ENCODE measurements at regions not wholly inside any gene's neighbourhood (a gene's known extent, or its start where the extent isn't known, plus 50 kb on each side); places are given as distances from the start of the nearest gene placed in this dataset.
"Not testable (repeated sequence)": the region's sequence is repeated elsewhere in the genome, so short reads cannot be mapped to it uniquely, and the experiment has no call there.

DNA sequence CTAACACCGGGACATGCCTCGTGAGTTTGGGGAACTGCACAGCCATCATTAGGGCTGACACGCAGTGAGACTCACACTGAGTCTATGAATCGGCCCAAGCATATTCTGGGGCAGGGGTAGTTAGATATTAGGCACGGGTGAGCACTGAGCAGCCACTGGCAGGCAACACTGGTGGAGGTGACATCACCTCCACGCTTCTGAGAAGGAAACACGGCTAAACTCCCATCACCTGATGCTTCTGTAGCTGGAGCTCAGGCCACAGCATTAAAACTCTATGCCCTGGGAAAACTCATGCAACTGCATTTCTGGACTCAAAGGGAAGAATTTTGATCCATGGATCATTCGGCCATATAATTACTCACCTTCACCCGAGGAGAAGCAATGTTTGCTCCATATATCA lies 100.8 kb upstream of the OTUD4 start:
- no peaks in the 10 kb centered on the region for H3K27me3 ChIP-seq (ENCODE audit: control insufficient read depth in 1 of 2, insufficient read depth in 2 of 2, low read length in 2 of 2)
- H3K9ac ChIP-seq (ENCODE audit: low read length in 2 of 2), result no peak overlapping the region
- no peak overlapping the region for H3K27ac ChIP-seq (ENCODE audit: low read length)
- H3K4me1 ChIP-seq (ENCODE audit: control insufficient read depth, insufficient read depth, low read length), result peaks cover 12% of the 10 kb centered on the region
- no peaks in the 10 kb centered on the region for H3K36me3 ChIP-seq (ENCODE audit: control insufficient read depth in 2 of 2, insufficient read depth in 2 of 2, low read length in 2 of 2)
- no peaks in the 10 kb centered on the region for H3K9me3 ChIP-seq (ENCODE audit: control insufficient read depth in 2 of 2, low read length in 2 of 2)
- H3K4me3 ChIP-seq (ENCODE audit: low read length in 2 of 2), result no peak overlapping the region

DNA sequence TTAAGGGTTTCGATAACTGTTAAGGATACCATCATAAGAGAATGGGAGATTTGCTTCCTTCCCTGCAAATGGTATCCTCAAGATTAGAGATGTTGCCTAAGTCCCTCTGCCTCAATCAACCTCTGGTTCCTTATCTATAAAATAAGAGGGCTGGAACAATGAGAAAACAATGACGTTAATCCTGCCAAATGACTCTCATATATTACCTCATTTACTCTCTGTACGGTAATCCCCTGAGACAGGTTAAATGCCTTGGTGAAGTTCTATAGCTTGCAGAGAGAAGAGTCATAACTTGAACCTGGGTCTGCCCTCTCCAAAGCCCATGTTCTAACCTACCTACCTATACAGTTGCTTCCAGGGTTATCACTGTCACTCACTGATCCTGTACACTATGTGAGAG lies 100.2 kb upstream of the OTUD4 start:
- Histone ChIP-seq H3K9ac (ENCODE audit: low read length in 2 of 2) (no peak overlapping the region), H3K4me1 (ENCODE audit: control insufficient read depth, insufficient read depth, low read length) (peaks cover 12% of the 10 kb centered on the region), H3K9me3 (ENCODE audit: control insufficient read depth in 2 of 2, low read length in 2 of 2) (no peaks in the 10 kb centered on the region), H3K27ac (ENCODE audit: low read length) (no peak overlapping the region), H3K27me3 (ENCODE audit: control insufficient read depth in 1 of 2, insufficient read depth in 2 of 2, low read length in 2 of 2) (no peaks in the 10 kb centered on the region), H3K36me3 (ENCODE audit: control insufficient read depth in 2 of 2, insufficient read depth in 2 of 2, low read length in 2 of 2) (no peaks in the 10 kb centered on the region), H3K4me3 (ENCODE audit: low read length in 2 of 2) (no peak overlapping the region)

DNA sequence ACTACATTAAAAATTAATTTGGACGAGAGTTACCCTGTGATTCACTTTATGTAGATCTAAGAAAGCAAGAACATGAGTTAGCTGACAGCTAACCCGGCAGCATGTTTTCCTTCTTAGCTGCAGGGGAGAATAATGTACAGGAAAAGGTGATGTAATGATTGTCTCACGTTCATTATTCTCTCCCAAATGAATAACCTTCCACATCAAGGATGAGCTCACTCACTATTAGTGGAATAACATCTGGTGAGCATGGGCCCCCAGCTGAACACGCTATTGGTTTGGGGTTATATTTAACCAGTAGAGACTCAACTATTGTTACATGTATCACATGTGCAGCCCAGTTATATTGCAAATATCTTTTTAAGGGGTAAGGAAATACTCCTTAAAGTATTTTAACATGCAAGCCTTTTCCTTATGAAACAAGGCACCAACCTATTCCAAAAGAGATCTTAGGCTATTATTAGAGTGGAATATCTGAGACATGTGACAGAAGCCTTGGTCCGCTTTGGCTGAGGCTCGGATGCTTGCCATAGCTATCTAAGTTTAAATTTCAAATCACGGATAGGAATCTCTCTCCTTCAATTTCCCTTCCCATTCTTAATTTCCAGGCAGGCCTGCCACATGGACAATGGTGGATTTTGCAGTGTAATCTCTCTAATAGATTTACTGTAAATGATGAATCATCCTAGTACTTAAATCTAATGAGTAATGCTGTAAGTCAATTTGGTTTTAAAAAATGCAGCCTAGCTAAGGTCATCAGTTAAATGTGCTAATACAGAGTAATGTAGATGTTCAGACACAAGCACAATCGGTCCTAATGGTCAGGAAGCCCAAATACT lies 99.0 kb upstream of the OTUD4 start:
- no peak overlapping the region for H3K27ac ChIP-seq (ENCODE audit: low read length)
- H3K4me1 ChIP-seq (ENCODE audit: control insufficient read depth, insufficient read depth, low read length), result peaks cover 12% of the 10 kb centered on the region
- no peaks in the 10 kb centered on the region for H3K27me3 ChIP-seq (ENCODE audit: control insufficient read depth in 1 of 2, insufficient read depth in 2 of 2, low read length in 2 of 2)
- H3K9ac ChIP-seq (ENCODE audit: low read length in 2 of 2), result peak overlapping the region in 1 of 2 donors; percentile 28
- no peaks in the 10 kb centered on the region for H3K9me3 ChIP-seq (ENCODE audit: control insufficient read depth in 2 of 2, low read length in 2 of 2)
- H3K4me3 ChIP-seq (ENCODE audit: low read length in 2 of 2), result no peak overlapping the region
- no peaks in the 10 kb centered on the region for H3K36me3 ChIP-seq (ENCODE audit: control insufficient read depth in 2 of 2, insufficient read depth in 2 of 2, low read length in 2 of 2)

DNA sequence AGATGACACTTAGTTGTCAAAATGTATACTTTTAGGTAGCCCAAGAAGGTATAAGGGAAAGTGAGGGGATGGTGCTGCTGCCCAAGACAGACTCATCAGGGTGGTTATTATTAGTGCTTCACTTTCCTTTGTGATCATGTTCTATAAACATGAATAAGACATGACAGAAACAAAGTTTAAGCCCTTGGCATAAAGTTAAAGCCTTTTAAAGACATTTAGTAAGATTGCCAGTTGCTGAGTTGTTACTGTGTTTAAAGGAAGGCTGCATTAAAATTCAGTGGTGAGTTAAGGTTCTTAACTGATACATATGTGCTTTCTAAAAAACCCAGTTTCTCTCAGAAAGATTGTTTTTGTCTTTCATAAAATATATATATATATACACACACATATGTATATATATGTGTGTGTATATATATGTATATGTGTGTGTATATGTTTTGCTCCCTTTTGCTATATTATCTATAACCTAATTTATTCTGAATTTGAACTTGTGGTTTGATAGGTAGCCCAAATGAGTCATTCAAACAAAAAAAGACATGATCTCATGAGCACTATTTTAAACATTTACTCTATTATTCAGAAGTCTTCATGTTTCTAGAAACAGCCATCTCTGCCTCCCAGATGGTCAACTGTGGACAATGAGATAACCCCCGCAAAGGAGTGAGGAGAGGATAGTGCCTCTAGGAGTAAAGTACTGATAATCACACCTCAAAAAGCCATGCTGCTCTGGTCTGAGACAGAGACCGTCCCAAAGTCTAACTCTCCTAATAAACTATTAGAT lies 98.1 kb upstream of the OTUD4 start:
- H3K36me3 ChIP-seq (ENCODE audit: control insufficient read depth in 2 of 2, insufficient read depth in 2 of 2, low read length in 2 of 2), result no peaks in the 10 kb centered on the region
- no peak overlapping the region for H3K9ac ChIP-seq (ENCODE audit: low read length in 2 of 2)
- no peaks in the 10 kb centered on the region for H3K27me3 ChIP-seq (ENCODE audit: control insufficient read depth in 1 of 2, insufficient read depth in 2 of 2, low read length in 2 of 2)
- H3K27ac ChIP-seq (ENCODE audit: low read length), result no peak overlapping the region
- peaks cover 12% of the 10 kb centered on the region for H3K4me1 ChIP-seq (ENCODE audit: control insufficient read depth, insufficient read depth, low read length)
- peaks cover 0 to 4% of the 10 kb centered on the region in 2 donors for H3K9me3 ChIP-seq (ENCODE audit: control insufficient read depth in 2 of 2, low read length in 2 of 2)
- no peak overlapping the region for H3K4me3 ChIP-seq (ENCODE audit: low read length in 2 of 2)

DNA sequence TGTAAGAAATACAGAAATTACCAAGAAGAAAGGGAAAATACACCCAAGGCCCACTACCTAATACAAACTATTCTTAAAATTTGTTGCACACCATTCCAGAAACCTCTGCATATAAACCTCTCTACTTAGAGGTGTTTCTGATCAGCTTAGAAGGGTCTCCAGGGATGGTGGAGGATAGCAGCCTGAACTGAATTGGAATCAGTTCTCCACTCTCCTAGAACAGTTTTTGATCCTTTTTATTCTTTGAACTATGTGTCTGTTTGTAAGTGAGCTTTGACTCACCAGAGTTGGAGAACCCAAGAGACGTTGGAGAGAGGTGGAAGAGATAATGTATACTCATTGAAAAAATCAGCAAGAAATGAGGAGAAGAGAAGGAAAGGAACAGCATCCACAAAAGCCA lies 96.6 kb upstream of the OTUD4 start:
- Histone ChIP-seq H3K27ac (ENCODE audit: low read length) (no peak overlapping the region), H3K4me3 (ENCODE audit: low read length in 2 of 2) (no peak overlapping the region), H3K4me1 (ENCODE audit: control insufficient read depth, insufficient read depth, low read length) (peaks cover 12% of the 10 kb centered on the region), H3K9ac (ENCODE audit: low read length in 2 of 2) (no peak overlapping the region), H3K36me3 (ENCODE audit: control insufficient read depth in 2 of 2, insufficient read depth in 2 of 2, low read length in 2 of 2) (no peaks in the 10 kb centered on the region), H3K27me3 (ENCODE audit: control insufficient read depth in 1 of 2, insufficient read depth in 2 of 2, low read length in 2 of 2) (no peaks in the 10 kb centered on the region), H3K9me3 (ENCODE audit: control insufficient read depth in 2 of 2, low read length in 2 of 2) (peaks cover 0 to 5% of the 10 kb centered on the region in 2 donors)

DNA sequence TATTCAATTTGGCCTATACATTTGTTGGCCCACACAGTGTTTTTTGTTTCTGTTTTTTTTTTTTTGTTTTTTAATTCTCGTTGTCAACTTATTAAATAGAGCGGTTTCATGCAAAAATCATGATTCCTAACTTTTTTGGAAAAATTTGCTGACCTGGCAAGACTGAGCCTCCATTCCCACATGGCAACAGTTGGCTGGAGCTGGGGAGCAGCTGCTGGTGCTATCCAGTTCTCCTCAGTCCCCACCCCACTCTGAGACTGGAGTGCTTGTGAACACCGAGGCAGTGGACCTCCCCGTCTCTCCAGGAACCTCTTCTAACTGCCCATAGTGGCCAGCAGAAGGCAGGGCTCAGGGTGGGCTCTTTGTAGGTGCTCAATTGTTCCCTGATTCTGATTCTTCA lies 95.7 kb upstream of the OTUD4 start:
- H3K4me3 ChIP-seq (ENCODE audit: low read length in 2 of 2), result no peak overlapping the region
- H3K9me3 ChIP-seq (ENCODE audit: control insufficient read depth in 2 of 2, low read length in 2 of 2), result peaks cover 0 to 5% of the 10 kb centered on the region in 2 donors
- H3K27ac ChIP-seq (ENCODE audit: low read length), result no peak overlapping the region
- no peak overlapping the region for H3K9ac ChIP-seq (ENCODE audit: low read length in 2 of 2)
- no peaks in the 10 kb centered on the region for H3K27me3 ChIP-seq (ENCODE audit: control insufficient read depth in 1 of 2, insufficient read depth in 2 of 2, low read length in 2 of 2)
- H3K36me3 ChIP-seq (ENCODE audit: control insufficient read depth in 2 of 2, insufficient read depth in 2 of 2, low read length in 2 of 2), result no peaks in the 10 kb centered on the region
- H3K4me1 ChIP-seq (ENCODE audit: control insufficient read depth, insufficient read depth, low read length), result peaks cover 12% of the 10 kb centered on the region

DNA sequence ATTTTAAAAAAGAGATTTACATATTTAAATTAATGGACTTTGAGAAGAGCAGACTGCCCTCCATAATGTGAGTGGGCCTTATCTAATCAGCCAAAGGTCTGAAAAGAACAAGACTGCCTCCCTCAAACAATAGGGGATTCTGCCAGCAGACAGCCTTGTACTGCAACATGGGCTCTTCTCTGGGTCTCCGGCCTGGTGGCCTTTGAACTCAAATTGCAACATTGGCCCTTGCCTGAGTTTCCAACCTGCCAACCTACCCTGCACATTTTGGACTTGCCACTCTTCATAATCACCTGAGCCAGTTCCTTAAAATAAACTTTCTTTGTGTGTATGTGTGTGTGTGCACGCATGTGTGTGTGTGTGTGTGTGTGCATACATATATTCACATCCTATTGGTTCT lies 90.8 kb upstream of the OTUD4 start:
- H3K9me3 ChIP-seq (ENCODE audit: control insufficient read depth in 2 of 2, low read length in 2 of 2), result peaks cover 0 to 5% of the 10 kb centered on the region in 2 donors
- no peak overlapping the region for H3K27ac ChIP-seq (ENCODE audit: low read length)
- H3K4me3 ChIP-seq (ENCODE audit: low read length in 2 of 2), result no peak overlapping the region
- no peaks in the 10 kb centered on the region for H3K4me1 ChIP-seq (ENCODE audit: control insufficient read depth, insufficient read depth, low read length)
- H3K9ac ChIP-seq (ENCODE audit: low read length in 2 of 2), result no peak overlapping the region
- H3K27me3 ChIP-seq (ENCODE audit: control insufficient read depth in 1 of 2, insufficient read depth in 2 of 2, low read length in 2 of 2), result no peaks in the 10 kb centered on the region
- H3K36me3 ChIP-seq (ENCODE audit: control insufficient read depth in 2 of 2, insufficient read depth in 2 of 2, low read length in 2 of 2), result no peaks in the 10 kb centered on the region

DNA sequence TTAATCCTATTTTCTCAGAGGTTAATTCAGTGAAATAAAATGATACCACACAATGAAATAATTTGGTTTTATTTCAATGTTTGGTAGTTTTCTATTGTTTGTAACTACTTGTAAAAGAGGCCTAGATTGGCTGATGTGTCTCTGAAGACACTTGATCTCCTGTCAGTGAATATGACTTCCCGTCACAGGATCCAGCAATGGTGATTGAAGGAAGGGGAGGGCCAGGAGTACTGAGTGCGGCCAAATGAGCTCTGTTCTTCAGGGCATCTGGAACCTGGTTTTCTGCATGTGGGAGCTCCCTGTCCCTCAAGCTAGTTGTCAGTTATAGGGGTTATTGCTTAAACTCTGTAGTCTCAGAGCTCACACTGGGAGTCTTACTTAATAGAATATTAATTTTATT lies 86.5 kb upstream of the OTUD4 start:
- Histone ChIP-seq H3K9ac (ENCODE audit: low read length in 2 of 2) (no peak overlapping the region), H3K4me3 (ENCODE audit: low read length in 2 of 2) (no peak overlapping the region), H3K36me3 (ENCODE audit: control insufficient read depth in 2 of 2, insufficient read depth in 2 of 2, low read length in 2 of 2) (no peaks in the 10 kb centered on the region), H3K9me3 (ENCODE audit: control insufficient read depth in 2 of 2, low read length in 2 of 2) (no peaks in the 10 kb centered on the region), H3K4me1 (ENCODE audit: control insufficient read depth, insufficient read depth, low read length) (no peaks in the 10 kb centered on the region), H3K27ac (ENCODE audit: low read length) (no peak overlapping the region), H3K27me3 (ENCODE audit: control insufficient read depth in 1 of 2, insufficient read depth in 2 of 2, low read length in 2 of 2) (no peaks in the 10 kb centered on the region)

DNA sequence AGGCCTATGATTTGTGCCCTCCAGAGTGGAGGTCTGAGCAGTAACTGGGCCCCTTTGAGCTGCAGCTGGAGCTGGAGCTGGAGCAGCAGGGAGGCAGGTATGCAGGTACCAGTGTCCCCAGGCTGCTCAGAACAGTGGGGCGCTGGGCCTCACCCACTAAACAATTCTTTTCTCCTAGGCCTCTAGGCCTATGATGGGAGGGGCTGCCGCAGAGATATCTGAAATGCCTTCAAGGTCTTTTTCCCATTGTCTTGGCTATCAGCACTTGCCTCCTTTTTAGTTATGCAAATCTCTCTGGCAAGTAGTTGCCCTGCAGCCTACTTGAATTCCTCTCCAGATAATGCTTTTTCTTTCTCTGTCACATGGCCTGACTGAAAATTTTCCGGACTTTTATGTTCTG lies 79.7 kb upstream of the OTUD4 start:
- H3K27ac ChIP-seq (ENCODE audit: low read length), result no peak overlapping the region
- H3K36me3 ChIP-seq (ENCODE audit: control insufficient read depth in 2 of 2, insufficient read depth in 2 of 2, low read length in 2 of 2), result no peaks in the 10 kb centered on the region
- H3K4me1 ChIP-seq (ENCODE audit: control insufficient read depth, insufficient read depth, low read length), result no peaks in the 10 kb centered on the region
- H3K27me3 ChIP-seq (ENCODE audit: control insufficient read depth in 1 of 2, insufficient read depth in 2 of 2, low read length in 2 of 2), result no peaks in the 10 kb centered on the region
- H3K9ac ChIP-seq (ENCODE audit: low read length in 2 of 2), result no peak overlapping the region
- H3K4me3 ChIP-seq (ENCODE audit: low read length in 2 of 2), result no peak overlapping the region
- peaks cover 0 to 13% of the 10 kb centered on the region in 2 donors for H3K9me3 ChIP-seq (ENCODE audit: control insufficient read depth in 2 of 2, low read length in 2 of 2)

DNA sequence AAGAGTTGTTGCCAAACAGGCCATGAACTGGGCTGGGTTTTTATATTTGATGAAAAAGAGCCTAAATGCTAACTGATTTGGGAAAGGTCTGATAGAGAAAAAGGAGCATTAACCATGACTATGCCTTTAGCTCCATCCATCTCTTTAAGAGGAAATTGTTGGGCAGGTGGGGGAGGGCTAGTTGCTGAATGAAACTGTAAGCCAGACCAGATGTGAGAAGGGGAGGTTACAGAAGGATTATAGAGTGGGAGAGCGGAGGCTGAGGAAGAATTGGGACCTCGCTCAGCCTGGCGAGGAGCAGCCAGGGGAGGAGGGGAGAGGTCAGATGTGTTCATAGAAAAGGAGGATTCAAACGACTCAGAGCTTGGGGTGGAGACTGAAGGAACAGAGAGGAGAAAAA lies 74.9 kb upstream of the OTUD4 start:
- peaks cover 0 to 11% of the 10 kb centered on the region in 2 donors for H3K9me3 ChIP-seq (ENCODE audit: control insufficient read depth in 2 of 2, low read length in 2 of 2)
- H3K9ac ChIP-seq (ENCODE audit: low read length in 2 of 2); H3K4me3 ChIP-seq (ENCODE audit: low read length in 2 of 2); H3K27me3 ChIP-seq (ENCODE audit: control insufficient read depth in 1 of 2, insufficient read depth in 2 of 2, low read length in 2 of 2); H3K27ac ChIP-seq (ENCODE audit: low read length); H3K36me3 ChIP-seq (ENCODE audit: control insufficient read depth in 2 of 2, insufficient read depth in 2 of 2, low read length in 2 of 2); H3K4me1 ChIP-seq (ENCODE audit: control insufficient read depth, insufficient read depth, low read length): not testable (repeated sequence)

DNA sequence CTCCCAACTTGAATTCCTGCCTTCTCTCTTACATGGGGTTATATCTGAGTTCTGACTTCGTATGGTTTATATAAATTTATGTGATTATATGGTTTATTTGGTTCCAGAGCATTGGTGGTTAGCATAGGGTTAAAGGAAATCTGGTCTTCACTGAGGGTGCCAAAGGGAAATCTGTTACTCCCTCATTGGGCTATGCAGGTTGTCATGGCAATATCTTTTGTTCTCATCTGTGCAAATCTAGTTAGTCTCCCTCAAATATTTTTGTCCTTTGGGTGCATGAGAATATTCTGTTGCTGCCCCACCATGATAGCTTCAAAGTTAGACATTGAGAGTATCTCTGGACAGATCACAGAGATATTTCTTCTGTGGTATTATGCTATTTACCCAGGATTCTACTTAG lies 71.8 kb upstream of the OTUD4 start:
- H3K9ac ChIP-seq (ENCODE audit: low read length in 2 of 2), result no peak overlapping the region
- no peaks in the 10 kb centered on the region for H3K4me1 ChIP-seq (ENCODE audit: control insufficient read depth, insufficient read depth, low read length)
- no peaks in the 10 kb centered on the region for H3K27me3 ChIP-seq (ENCODE audit: control insufficient read depth in 1 of 2, insufficient read depth in 2 of 2, low read length in 2 of 2)
- no peaks in the 10 kb centered on the region for H3K36me3 ChIP-seq (ENCODE audit: control insufficient read depth in 2 of 2, insufficient read depth in 2 of 2, low read length in 2 of 2)
- no peaks in the 10 kb centered on the region for H3K9me3 ChIP-seq (ENCODE audit: control insufficient read depth in 2 of 2, low read length in 2 of 2)
- H3K4me3 ChIP-seq (ENCODE audit: low read length in 2 of 2), result no peak overlapping the region
- H3K27ac ChIP-seq (ENCODE audit: low read length), result no peak overlapping the region
